Loucy (cell line): ENCODE measurements at regions not wholly inside any gene's neighbourhood (a gene's known extent, or its start where the extent isn't known, plus 50 kb on each side); places are given as distances from the start of the nearest gene placed in this dataset.

ENCODE experiments used
- H2AFZ ChIP-seq: fragments of 200-600 bp; sonication (generic); 2 replicates; pipeline ENCODE4 v1.6.0; 2016; ENCODE audit warnings: antibody characterized with exemption, mild to moderate bottlenecking, low read length, moderate library complexity
- H3F3A ChIP-seq: fragments of 200-600 bp; 2 replicates; pipeline ENCODE4 v1.6.0; 2016; ENCODE audit warnings: antibody characterized with exemption, low read depth, mild to moderate bottlenecking
- H3K27me3 ChIP-seq: fragments of 200-600 bp; sonication (generic); 2 replicates; pipeline ENCODE4 v1.6.1; 2014; ENCODE audit warnings: low read length, mild to moderate bottlenecking; ENCODE audit not compliant: insufficient read depth, poor library complexity, severe bottlenecking
- H3K36me3 ChIP-seq: fragments of 200-600 bp; sonication (generic); 2 replicates; pipeline ENCODE4 v1.6.1; 2016; ENCODE audit warnings: low read length; ENCODE audit not compliant: insufficient read depth
- H3K4me1 ChIP-seq: fragments of 200-600 bp; sonication (generic); 2 replicates; pipeline ENCODE4 v1.5.1; 2014; ENCODE audit warnings: low read length, mild to moderate bottlenecking; ENCODE audit not compliant: insufficient read depth, poor library complexity, severe bottlenecking
- H3K4me2 ChIP-seq: fragments of 200-600 bp; sonication (generic); 2 replicates; pipeline ENCODE4 v1.6.0; 2014; ENCODE audit warnings: antibody characterized with exemption, low read length, low read depth, mild to moderate bottlenecking; ENCODE audit not compliant: poor library complexity, severe bottlenecking
- H3K4me3 ChIP-seq: fragments of 200-600 bp; sonication (generic); 2 replicates; pipeline ENCODE4 v1.5.1; 2014; ENCODE audit warnings: low read length, mild to moderate bottlenecking, mixed read lengths; ENCODE audit not compliant: poor library complexity, severe bottlenecking
- H3K79me2 ChIP-seq: fragments of 200-600 bp; sonication (generic); 2 replicates; pipeline ENCODE4 v1.6.1; 2014; ENCODE audit warnings: low read length; ENCODE audit not compliant: insufficient read depth
- H3K9ac ChIP-seq: fragments of 200-600 bp; sonication (generic); 2 replicates; pipeline ENCODE4 v1.6.0; 2014; ENCODE audit warnings: mild to moderate bottlenecking, low read depth, low read length, moderate library complexity; ENCODE audit not compliant: poor library complexity, severe bottlenecking
- H3K9me2 ChIP-seq: fragments of 200-600 bp; sonication (generic); replicated peaks from 2 replicates; pipeline ENCODE4 v1.6.1; 2016; ENCODE audit warnings: low read depth, low read length, mixed read lengths
- H3K9me3 ChIP-seq: fragments of 200-600 bp; sonication (generic); 2 replicates; pipeline ENCODE4 v1.6.1; 2014; ENCODE audit warnings: mild to moderate bottlenecking, antibody characterized with exemption, low read length, low read depth; ENCODE audit not compliant: insufficient read depth
- H4K20me1 ChIP-seq: fragments of 200-600 bp; sonication (generic); 2 replicates; pipeline ENCODE4 v1.6.0; 2014; ENCODE audit warnings: antibody characterized with exemption, low read length, mild to moderate bottlenecking; ENCODE audit not compliant: insufficient read depth, poor library complexity, severe bottlenecking
- EZH2phosphoT487 ChIP-seq: fragments of 200-600 bp; IDR thresholded peaks from 2 replicates; pipeline ENCODE4 v1.6.1; 2018; ENCODE audit warnings: antibody characterized with exemption, mild to moderate bottlenecking, moderate library complexity, borderline replicate concordance
- TF ChIP-seq, protein P1 (sequence below): fragments of 200-600 bp; sonication (generic); conservative IDR thresholded peaks from 2 replicates; pipeline ENCODE4 v1.5.1; 2014; ENCODE audit warnings: mild to moderate bottlenecking, antibody characterized with exemption, low read length

DNA sequence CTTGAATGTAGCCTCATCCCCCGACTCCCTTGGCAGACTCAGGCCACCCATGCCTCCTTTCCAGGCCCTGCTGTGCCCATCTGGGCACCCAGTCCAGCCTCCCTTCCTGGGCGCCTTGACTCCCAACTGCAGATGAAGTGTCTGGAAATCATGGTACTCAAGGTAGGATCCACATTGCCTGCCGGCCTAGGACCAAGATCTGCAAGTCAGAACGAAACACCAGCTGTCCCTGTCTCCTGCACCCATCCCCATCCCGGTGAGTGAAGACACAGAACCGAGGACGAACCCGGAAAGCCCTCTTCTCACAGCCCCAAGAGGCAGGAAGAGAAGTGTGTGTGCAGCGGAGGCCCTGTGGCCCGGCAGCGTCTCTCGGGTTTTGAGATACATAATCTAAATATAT lies 205.1 kb downstream of the EMX2 start:
- H3K4me2 ChIP-seq, result no peak overlapping the region
- no peaks in the 10 kb centered on the region for H3K27me3 ChIP-seq
- TF ChIP-seq EZH2phosphoT487, result no peak
- TF ChIP-seq, protein P1, sequence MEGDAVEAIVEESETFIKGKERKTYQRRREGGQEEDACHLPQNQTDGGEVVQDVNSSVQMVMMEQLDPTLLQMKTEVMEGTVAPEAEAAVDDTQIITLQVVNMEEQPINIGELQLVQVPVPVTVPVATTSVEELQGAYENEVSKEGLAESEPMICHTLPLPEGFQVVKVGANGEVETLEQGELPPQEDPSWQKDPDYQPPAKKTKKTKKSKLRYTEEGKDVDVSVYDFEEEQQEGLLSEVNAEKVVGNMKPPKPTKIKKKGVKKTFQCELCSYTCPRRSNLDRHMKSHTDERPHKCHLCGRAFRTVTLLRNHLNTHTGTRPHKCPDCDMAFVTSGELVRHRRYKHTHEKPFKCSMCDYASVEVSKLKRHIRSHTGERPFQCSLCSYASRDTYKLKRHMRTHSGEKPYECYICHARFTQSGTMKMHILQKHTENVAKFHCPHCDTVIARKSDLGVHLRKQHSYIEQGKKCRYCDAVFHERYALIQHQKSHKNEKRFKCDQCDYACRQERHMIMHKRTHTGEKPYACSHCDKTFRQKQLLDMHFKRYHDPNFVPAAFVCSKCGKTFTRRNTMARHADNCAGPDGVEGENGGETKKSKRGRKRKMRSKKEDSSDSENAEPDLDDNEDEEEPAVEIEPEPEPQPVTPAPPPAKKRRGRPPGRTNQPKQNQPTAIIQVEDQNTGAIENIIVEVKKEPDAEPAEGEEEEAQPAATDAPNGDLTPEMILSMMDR, result no peak
- no peaks in the 10 kb centered on the region for H3F3A ChIP-seq
- no peaks in the 10 kb centered on the region for H3K9me3 ChIP-seq
- no peaks in the 10 kb centered on the region for H3K79me2 ChIP-seq
- no peaks in the 10 kb centered on the region for H4K20me1 ChIP-seq
- H3K9me2 ChIP-seq, result no peaks in the 10 kb centered on the region
- H3K4me3 ChIP-seq, result no peak overlapping the region
- no peak overlapping the region for H2AFZ ChIP-seq
- H3K36me3 ChIP-seq, result no peaks in the 10 kb centered on the region
- no peak overlapping the region for H3K9ac ChIP-seq
- no peaks in the 10 kb centered on the region for H3K4me1 ChIP-seq

DNA sequence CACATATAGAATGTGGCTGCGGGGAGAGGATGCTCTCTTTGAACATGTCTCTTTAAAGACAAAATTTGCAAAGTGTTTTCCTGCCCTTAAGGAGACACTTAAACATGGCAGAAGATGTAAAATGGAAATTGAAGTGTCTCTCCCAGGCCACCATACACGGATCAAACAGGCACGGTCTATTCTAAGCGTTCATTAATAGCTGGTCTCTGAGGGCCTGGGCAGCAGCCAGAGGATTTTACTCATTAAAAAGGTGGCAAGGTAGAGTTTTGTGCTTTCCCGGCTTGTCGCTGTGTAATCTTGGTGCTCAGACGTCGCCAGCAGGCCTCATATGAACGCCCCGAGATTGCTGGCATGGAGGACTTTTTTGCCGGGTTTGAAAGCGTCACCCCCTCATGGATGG lies 205.5 kb downstream of the EMX2 start:
- no peaks in the 10 kb centered on the region for H3K36me3 ChIP-seq

DNA sequence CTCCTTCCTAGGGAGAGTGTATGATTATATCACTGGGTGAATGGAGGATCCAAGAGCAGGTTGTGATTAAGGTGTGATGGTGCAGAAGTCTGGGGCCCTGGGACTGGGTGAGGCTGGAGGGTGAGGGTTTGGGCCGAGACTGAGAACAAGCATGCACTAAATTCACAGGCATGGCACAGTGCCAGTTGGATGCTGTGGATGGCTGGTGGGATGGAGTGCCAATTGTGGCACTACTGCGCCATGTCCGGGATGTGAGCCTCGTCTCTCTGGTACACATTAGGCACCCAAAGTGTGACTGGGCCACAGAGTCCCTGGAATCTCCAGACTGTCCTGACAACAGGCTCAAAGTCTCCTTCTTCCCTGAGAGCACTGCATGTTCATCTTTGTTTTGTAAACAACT lies 208.1 kb downstream of the EMX2 start:
- Histone ChIP-seq H3K4me3 (no peak overlapping the region), H3K4me2 (no peak overlapping the region), H2AFZ (no peak overlapping the region), H3K27me3 (no peaks in the 10 kb centered on the region), H3K79me2 (no peaks in the 10 kb centered on the region), H4K20me1 (no peaks in the 10 kb centered on the region), H3K36me3 (no peaks in the 10 kb centered on the region), H3K4me1 (no peaks in the 10 kb centered on the region), H3K9me3 (no peaks in the 10 kb centered on the region), H3K9me2 (no peaks in the 10 kb centered on the region), H3K9ac (no peak overlapping the region), H3F3A (no peaks in the 10 kb centered on the region)
- TF ChIP-seq, protein P1, result no peak
- no peak for TF ChIP-seq EZH2phosphoT487

More for the DNA sequence above, 205.5 kb downstream of the EMX2 start:
- H4K20me1 ChIP-seq, result no peaks in the 10 kb centered on the region
- H3F3A ChIP-seq, result no peaks in the 10 kb centered on the region
- H3K4me2 ChIP-seq, result no peak overlapping the region
- H2AFZ ChIP-seq, result no peak overlapping the region
- no peaks in the 10 kb centered on the region for H3K27me3 ChIP-seq
- no peaks in the 10 kb centered on the region for H3K9me3 ChIP-seq
- TF ChIP-seq, protein P1, result no peak
- TF ChIP-seq EZH2phosphoT487, result no peak
- no peak overlapping the region for H3K9ac ChIP-seq
- no peaks in the 10 kb centered on the region for H3K9me2 ChIP-seq
- no peak overlapping the region for H3K4me3 ChIP-seq
- H3K4me1 ChIP-seq, result no peaks in the 10 kb centered on the region
- no peaks in the 10 kb centered on the region for H3K79me2 ChIP-seq
